HepG2 (cell line): ENCODE measurements at regions not wholly inside any gene's neighbourhood (a gene's known extent, or its start where the extent isn't known, plus 50 kb on each side); places are given as distances from the start of the nearest gene placed in this dataset.

ENCODE experiments used
- BHLHE40 ChIP-seq: IDR thresholded peaks from 2 replicates; pipeline ENCODE4 v1.6.1; 2011; ENCODE audit warnings: low read length, improper control_type of control experiment
- CEBPB ChIP-seq: IDR thresholded peaks from 2 replicates; pipeline ENCODE4 v1.6.1; 2011; ENCODE audit warnings: low read depth, low read length, improper control_type of control experiment, borderline replicate concordance
- FIP1L1 ChIP-seq: fragments of 200-400 bp; formaldehyde crosslinking; IDR thresholded peaks from 2 replicates; pipeline ENCODE4 v1.6.1; 2018; ENCODE audit warnings: low read depth, mild to moderate bottlenecking, low read length, moderate library complexity, borderline replicate concordance; ENCODE audit not compliant: insufficient read depth
- GATAD1 ChIP-seq: IDR thresholded peaks from 2 replicates; pipeline ENCODE4 v1.6.1; 2016; ENCODE audit warnings: missing genetic modification reagents, missing compliant biosample characterization
- NFYB ChIP-seq: sonication (generic); formaldehyde crosslinking; IDR thresholded peaks from 2 replicates; pipeline ENCODE4 v1.4.0; 2020; ENCODE audit warnings: missing genetic modification reagents
- POLR2AphosphoS5 ChIP-seq: IDR thresholded peaks from 2 replicates; pipeline ENCODE4 v1.6.1; 2012; ENCODE audit warnings: low read depth, low read length
- TOPORS ChIP-seq: sonication (generic); formaldehyde crosslinking; IDR thresholded peaks from 2 replicates; pipeline ENCODE4 v1.8.0; 2023; ENCODE audit warnings: mild to moderate bottlenecking, missing genetic modification reagents
- ZNF33B ChIP-seq: sonication (generic); formaldehyde crosslinking; IDR thresholded peaks from 2 replicates; pipeline ENCODE4 v1.5.1; 2020; ENCODE audit warnings: mild to moderate bottlenecking, missing genetic modification reagents
- ZNF468 ChIP-seq: sonication (generic); formaldehyde crosslinking; IDR thresholded peaks from 2 replicates; pipeline ENCODE4 v1.8.0; 2022; ENCODE audit warnings: mild to moderate bottlenecking, moderate library complexity, missing genetic modification reagents
- ZNF768 ChIP-seq: sonication (generic); formaldehyde crosslinking; IDR thresholded peaks from 2 replicates; pipeline ENCODE4 v1.4.0; 2020; ENCODE audit warnings: missing genetic modification reagents
- ZSCAN12 ChIP-seq: sonication (generic); formaldehyde crosslinking; IDR thresholded peaks from 2 replicates; pipeline ENCODE4 v1.9.0; 2021; ENCODE audit warnings: mild to moderate bottlenecking, missing genetic modification reagents
- TF ChIP-seq, protein P1 (sequence below): sonication (generic); formaldehyde crosslinking; IDR thresholded peaks from 2 replicates; pipeline ENCODE4 v1.5.1; 2020; ENCODE audit warnings: mild to moderate bottlenecking, missing genetic modification reagents, borderline replicate concordance

DNA sequence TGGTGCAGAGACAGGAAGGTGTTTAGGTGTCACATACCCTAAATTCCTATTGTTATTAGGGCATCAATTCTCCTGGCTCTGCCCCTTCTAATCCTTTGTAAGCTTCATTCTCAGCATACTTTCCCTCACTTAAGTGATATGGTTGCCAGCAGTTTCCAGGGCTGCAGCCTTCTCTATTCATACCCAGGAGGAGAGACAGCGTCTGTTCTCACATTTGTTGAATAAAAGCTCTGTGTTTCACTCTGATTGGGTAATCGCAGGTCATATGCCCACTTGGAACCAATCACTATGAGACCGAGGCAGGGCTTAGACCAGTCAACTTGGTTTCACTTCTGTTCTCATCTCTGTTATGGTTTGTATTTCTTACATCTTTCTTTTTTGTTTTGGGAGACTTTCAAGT is 109.6 kb upstream of the MTPN start (continued):
- peak; percentile 62 for TF ChIP-seq CEBPB
- TF ChIP-seq BHLHE40, result no peak
- no peak for TF ChIP-seq ZSCAN12 (CRISPR knock-in tag)
- TF ChIP-seq GATAD1 (CRISPR knock-in tag), result no peak
- TF ChIP-seq, protein P1, sequence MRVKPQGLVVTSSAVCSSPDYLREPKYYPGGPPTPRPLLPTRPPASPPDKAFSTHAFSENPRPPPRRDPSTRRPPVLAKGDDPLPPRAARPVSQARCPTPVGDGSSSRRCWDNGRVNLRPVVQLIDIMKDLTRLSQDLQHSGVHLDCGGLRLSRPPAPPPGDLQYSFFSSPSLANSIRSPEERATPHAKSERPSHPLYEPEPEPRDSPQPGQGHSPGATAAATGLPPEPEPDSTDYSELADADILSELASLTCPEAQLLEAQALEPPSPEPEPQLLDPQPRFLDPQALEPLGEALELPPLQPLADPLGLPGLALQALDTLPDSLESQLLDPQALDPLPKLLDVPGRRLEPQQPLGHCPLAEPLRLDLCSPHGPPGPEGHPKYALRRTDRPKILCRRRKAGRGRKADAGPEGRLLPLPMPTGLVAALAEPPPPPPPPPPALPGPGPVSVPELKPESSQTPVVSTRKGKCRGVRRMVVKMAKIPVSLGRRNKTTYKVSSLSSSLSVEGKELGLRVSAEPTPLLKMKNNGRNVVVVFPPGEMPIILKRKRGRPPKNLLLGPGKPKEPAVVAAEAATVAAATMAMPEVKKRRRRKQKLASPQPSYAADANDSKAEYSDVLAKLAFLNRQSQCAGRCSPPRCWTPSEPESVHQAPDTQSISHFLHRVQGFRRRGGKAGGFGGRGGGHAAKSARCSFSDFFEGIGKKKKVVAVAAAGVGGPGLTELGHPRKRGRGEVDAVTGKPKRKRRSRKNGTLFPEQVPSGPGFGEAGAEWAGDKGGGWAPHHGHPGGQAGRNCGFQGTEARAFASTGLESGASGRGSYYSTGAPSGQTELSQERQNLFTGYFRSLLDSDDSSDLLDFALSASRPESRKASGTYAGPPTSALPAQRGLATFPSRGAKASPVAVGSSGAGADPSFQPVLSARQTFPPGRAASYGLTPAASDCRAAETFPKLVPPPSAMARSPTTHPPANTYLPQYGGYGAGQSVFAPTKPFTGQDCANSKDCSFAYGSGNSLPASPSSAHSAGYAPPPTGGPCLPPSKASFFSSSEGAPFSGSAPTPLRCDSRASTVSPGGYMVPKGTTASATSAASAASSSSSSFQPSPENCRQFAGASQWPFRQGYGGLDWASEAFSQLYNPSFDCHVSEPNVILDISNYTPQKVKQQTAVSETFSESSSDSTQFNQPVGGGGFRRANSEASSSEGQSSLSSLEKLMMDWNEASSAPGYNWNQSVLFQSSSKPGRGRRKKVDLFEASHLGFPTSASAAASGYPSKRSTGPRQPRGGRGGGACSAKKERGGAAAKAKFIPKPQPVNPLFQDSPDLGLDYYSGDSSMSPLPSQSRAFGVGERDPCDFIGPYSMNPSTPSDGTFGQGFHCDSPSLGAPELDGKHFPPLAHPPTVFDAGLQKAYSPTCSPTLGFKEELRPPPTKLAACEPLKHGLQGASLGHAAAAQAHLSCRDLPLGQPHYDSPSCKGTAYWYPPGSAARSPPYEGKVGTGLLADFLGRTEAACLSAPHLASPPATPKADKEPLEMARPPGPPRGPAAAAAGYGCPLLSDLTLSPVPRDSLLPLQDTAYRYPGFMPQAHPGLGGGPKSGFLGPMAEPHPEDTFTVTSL (CRISPR knock-in tag), result no peak
- TF ChIP-seq ZNF33B, result no peak
- TF ChIP-seq NFYB (CRISPR knock-in tag), result peak; percentile 72
- TF ChIP-seq ZNF468 (CRISPR knock-in tag), result no peak
- TF ChIP-seq TOPORS (CRISPR knock-in tag), result no peak
- TF ChIP-seq FIP1L1, result no peak
- TF ChIP-seq ZNF768 (CRISPR knock-in tag), result no peak
- TF ChIP-seq POLR2AphosphoS5, result no peak
